Cerebellar cortex (tissue), 1 donor: ENCODE measurements at regions not wholly inside any gene's neighbourhood (a gene's known extent, or its start where the extent isn't known, plus 50 kb on each side); places are given as distances from the start of the nearest gene placed in this dataset.
"Not testable (repeated sequence)": the region's sequence is repeated elsewhere in the genome, so short reads cannot be mapped to it uniquely, and the experiment has no call there.

Experiments
- DNase-seq: peaks from one replicate; pipeline ENCODE4 v3.0.0-alpha.2; 2015; ENCODE audit warnings: low spot score

DNA sequence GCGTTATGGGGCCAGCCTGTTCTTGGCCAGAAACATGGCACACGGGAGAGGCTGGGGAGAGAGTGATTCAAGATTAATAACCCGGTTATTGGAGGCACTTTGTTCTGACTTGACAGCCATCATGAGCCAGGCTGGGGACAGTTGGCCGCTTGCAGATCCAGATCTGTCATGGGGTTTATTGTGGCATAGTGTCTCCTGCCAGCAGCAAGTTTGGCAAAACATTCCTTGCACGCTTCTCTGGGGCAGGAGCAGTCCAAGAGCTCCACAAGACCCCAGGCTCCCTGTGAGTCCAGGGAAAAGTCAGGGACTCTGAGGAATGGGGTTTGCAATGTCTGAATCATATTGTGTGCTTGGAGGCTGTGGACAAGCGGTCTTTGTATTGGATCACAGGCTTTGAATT is 270.4 kb downstream of the MIAT start:
- DNase-seq = peak; percentile 3

DNA sequence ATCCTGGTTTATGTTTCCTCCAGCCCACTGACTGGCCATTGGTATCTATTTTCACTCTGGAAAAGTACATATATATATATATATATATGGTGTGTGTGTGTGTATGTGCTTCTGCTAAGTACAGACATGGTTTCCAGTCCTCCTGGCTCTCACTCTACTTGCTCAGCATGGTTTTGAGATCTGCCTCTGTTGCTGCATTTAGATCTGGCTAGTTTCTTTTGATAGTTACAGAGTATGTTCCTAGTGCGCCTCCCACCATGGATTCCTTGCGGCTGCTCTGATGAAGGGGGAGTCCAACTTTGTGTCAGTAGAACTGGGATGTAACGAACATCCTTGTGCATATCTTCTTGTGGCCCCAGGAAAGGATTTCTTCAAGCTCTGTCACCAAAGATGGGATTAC is 274.1 kb downstream of the MIAT start:
- DNase-seq = no peak

DNA sequence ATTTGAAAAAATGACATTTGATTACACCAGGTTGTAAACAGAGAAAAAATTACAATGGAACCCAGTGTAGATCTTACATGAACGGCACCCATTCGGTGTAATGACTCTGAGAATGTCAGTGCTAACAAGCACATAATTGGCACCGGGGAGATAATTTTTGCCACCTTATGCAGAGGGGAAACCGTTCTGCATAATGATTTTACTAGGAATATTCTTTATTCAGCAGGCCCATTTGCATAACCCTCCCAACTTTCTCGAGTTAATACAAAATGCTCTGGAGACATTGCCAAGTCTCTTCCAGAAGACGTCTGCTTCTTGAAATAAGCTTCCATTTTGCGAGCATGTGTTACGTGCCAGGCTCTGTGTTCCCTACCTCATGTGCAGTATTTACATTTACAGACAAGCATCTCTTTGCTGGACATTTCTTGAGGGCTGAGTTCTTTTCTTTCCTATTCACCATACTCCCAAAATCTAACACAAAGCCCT is 275.8 kb downstream of the MIAT start:
- DNase-seq = no peak

DNA sequence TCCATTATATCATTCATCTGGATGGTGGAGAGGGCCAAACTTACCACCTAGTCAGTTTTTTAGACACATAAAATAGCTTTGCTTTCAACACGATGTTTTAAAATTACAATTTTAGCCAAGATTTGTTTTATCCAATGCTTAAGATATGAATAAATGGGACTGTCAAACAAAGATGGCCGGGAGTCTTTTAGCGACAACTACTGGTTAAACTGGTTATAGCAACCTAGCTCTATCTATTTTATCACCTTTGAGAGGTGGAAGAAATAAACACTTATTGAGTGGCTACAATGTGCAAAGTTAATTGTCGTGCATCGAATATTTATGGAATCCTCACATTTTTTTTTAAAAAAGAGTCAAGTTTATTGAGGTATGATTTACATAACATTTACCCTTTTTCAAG is 279.8 kb downstream of the MIAT start:
- DNase-seq = no peak

DNA sequence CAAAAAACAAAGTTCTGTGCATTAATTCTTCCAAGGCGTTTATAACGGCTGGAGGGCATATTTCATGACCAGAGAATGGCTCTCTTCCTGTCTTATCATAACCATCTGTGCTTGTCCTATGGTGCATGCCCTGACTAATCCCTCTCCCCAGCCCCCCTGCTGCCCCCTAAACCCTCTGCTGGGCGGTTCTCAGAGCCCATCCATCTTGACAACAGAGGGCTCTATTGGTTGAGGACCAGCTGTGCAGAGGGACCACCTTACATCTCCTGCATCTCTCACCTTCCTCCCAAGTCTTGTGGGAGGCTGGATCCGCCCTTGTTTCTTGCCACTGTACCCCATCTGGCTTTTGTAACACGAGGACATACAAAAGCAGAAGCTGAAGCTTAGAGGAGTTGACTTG is 282.1 kb downstream of the MIAT start:
- DNase-seq = no peak

DNA sequence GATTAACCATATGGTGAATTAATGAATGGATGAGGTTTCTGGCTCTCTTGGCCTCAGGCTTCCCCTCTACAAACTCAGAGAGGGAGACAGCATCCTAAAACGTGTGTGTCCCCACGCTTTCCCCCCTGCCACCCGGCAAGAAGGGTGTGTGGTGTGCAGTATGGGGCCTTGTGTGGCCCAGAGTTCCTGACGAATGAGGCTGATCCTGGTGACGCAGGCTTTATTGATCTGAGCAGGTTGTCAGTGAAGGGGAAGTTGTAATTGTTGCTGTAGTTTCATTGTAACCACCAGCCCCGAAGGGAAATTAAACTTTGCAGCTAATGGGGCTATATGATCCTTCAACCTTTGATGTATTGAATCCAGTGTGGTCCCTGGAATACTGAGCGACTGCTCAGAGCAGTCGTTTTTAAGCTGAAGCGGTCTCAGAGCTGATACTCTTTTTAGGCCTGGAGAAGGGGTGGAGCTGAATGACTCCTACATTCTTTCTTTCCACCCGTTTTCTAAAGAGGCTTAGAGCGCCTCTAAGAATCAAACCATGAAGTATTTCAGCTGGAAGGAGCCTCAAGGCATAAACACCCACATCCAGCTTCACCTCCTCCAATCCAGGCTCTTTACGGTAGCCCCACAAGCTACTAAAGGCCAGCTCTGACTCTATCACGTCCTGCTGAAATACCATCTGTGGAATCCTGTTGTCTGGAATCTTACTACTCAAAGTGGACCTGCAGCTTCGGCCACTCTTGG is 284.7 kb downstream of the MIAT start:
- no peak for DNase-seq

DNA sequence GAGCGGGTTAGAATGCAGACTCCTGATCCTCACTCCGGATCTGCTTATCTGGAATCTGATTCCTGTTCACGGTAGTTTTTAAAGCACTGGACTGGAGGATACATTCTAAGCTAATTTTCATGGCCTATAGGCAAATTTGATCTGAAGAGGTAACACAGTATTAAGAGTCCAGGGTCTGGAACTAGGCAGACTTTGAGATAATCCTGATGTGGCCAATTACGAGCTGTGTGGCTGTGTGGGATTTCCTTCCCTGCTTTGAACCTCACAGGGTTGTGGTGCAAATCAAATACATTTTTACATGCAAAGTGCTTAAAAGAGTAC is 285.2 kb downstream of the MIAT start:
- no peak for DNase-seq

DNA sequence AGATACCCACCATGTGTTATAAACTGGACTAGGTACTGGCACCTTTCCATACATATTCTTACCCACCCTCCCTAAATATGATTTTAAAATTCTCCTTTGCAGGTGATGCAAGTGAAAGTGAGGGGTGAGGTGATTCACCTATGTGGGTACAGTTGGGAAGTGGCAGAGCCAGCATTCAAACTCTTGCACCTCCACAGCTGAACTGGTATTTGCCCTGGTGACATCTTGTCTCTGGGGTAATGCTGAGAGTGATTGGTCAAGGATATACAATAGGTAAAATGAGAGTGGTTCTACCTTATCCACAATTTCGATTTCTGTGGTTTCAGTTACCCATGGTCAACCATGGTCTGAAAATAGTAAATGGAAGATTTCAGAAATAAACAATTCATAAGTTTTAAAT is 288.2 kb downstream of the MIAT start:
- no peak for DNase-seq

DNA sequence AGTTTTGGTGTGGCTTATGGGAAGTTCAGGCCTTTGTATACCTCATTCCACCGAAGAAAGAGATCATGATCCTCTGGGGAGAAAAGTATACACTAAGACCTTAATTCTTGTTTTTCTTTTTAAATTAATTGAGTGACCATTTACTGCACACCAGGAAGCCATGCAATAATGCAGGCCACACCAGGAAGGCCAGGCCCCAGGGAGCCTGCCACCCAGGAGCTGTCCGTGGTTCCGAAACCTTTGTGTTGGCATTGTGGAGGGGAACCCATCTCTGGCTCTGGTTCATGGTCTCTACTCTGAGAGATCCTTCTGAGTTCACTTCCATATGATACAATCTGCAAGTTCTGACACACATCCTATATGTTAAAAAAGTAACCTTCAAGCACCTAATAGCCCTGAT is 291.8 kb downstream of the MIAT start:
- DNase-seq = no peak

DNA sequence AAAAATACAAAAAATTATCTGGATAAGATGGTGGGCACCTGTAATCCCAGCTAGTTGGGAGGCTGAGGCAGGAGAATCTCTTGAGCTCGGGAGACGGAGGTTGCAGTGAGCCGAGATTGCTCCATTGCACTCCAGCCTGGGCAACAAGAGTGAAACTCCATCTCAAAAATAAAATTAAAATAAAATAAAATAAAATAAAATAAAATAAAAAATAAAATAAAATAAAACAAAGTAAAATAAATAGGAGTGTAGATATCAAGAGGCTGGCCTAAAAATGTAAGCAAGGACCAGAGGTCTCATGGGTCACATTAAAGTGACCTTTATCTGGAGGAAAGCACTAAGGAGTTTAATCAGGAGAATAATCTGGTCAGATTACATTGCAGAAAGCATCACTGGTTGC is 293.8 kb downstream of the MIAT start:
- not testable (repeated sequence) for DNase-seq

DNA sequence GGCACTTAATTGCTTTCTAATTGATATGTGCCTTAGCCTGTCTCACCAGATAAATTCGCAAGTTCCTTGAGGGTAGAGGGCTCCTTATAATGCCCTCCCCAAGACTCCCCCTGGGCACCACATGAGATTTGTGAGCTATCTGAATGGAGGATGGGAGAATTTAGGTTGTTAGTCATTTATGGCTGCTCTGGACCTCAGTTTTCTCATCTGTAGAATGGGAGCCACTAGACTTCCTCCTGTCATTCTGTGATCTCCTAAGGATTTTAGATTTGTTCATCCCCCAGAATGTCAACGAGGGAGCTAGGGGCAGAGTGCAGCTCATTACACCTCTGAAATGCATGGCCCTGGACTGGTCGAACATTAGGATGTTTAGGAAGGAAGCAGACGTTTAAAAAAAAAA is 294.6 kb downstream of the MIAT start:
- DNase-seq = no peak

DNA sequence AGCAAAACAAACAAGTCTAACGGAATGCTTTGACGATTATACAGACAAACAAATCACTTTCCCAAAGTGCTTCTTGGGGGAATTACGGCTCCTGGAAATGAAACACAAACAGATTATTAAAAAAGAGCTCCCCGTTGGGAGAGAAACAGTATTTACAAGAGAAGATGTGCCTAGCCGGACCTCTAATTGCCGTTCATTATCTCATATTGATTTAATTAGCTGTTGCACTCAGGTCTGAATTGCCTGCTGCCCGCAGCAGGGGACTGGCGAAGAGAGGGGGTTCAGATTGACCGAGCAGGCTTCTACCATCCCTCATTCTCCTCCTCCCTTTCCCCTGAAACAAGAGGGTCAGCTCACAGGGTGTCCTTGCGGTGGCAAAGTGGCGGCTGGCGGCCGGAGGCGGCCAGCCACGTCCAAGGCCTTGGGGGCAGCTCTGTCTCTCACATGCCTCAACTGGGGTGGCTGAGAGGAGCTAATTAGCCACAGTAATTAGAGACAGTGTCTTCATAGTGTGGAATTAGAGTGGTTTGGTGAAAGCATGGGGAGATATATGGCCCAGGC is 295.1 kb downstream of the MIAT start:
- no peak for DNase-seq

DNA sequence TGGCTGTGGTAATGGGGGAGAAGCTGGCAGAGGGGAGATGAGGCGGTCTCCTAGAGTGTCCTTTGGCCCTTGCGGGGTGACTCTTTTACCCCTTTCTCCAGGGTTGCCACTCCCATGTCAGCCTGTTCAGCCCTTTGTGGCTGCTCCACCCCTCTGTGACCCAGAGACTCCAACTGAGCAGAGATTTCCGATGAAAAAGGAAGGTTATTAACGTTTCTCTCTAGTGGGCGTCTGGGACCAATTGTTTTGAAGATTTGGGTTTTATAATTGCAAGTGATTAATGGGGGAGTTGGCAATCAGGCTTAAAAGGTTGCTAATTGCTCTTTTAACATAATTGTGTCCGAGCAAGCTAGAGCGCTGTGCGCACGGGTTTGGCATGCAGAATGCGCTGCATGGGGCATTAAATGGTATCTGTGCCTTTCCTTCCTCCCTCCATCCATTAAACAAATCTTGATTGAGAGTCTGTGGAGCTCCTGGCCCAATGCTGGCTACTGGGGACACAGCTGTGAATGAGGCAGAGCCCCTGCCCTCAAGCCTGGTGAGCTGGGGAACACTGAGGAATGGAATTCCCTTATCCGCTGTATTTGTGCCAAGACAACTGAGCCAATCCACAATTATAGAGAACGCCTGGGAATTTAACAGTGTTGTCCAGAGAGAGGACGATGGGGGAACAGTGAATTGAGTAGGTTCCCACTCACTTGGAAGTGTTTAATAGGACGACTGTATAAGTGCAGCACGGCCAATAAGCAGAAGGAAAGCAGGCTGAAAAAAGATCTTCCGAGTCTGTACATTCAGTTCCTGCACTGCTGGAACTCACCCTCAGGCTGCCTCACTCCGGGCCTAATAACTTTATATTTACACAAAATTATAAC is 295.9 kb downstream of the MIAT start:
- DNase-seq = no peak

DNA sequence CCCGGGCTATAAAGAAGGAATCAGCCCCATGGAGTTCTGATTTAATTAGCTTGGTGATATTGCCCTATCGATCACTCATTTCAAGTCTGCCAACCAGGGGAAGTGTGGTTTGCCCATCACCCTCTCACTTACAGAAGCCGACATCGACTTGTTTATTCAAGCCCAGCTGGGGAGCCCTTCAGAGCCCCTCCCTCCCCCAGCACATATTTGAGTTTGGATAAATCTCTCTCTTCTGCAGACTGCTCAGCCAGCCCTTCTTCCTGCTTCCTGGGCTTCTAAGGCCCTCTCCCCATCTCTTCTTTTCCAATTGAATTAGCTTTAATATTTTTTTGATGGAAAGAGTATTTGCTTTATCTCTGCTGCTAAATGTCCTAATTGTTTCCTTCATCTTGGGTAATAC is 299.0 kb downstream of the MIAT start:
- no peak for DNase-seq

DNA sequence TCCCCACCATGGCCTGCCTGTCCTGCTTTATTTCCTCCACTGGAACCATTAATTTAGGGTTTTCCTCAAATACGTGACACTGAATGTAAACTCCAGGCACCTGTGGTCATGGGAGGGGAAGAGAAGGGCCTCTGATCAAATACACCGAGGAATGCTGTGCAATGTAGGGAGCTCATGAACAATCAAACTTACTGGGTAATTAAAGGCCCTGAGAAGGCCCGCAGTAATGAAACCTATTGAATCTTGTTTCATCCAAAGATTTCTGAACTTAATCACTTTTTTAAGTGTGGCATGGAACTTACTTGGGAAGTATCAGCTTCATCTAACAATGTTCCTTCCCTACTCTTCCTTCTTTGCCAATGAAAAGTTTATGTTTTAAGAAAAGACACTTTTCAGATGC is 299.8 kb downstream of the MIAT start:
- no peak for DNase-seq

DNA sequence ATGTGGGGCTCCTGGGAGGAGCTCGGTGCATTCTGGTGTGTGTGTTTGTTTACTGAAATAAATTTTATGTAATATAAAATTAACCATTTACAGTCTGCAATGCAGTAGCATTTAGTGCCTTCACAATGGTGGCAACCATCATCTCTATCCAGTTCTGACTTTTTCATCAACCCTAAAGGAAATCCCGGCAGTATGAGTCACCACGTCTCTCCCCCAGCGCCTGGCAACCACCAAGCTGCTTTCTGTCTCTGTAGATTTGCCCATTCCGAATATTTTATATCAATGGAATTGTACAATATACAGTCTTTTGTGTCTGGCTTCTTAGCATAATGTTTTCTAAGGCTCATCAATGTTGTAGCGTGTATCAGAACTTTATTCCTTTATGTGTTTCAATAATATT is 300.5 kb downstream of the MIAT start:
- DNase-seq = no peak

DNA sequence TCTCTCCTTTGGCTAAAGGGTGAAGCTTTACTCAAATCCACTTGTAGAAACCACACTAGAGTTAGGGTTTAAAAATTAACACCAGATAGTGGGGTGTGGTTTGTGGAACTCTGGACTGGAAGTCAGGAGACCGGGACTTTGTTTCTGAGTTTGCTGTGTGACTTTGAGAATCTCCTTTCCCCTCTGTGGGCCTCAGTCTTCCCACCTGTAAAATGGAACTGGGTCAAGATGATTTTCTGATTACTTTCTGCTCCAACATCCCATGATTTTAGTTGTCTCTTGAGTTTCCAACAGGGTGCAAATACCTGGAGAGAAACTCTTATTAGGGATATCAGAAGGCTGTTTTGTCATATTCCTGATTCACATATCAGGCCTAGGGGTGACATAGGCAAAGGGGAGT is 301.0 kb downstream of the MIAT start:
- no peak for DNase-seq

DNA sequence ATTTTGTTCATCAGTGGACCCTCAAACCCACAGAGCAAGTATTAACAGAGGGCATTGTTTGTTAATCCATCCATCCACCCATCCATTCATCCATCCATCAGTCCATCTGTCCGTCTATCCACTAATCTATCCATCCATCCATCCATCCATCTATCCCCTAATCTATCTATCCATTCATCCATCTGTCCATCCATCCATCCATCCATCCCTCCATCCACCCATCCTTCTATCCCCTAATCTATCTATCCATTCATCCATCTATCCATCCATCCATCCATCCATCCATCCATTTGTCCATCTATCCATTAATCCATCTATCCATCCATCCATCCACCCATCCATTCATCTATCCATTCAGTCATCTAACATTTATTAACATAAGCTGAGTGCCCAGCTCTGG is 307.3 kb downstream of the MIAT start:
- DNase-seq = no peak

DNA sequence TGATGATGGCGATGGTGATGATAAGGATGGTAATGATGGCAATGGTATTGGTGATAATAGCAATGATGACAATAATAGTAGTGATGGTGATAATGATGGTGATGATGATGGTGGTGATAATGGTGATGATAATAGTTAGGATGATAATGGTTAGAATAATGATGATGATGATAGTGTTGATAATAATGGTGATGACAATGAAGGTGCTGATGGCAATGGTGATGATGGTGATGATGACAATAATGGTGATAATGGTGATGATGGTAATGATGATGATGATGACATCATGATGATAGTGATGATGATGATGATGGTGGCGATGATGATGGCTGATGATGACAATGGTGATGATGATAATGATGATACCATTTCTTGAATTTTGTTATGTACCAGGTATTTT is 309.9 kb downstream of the MIAT start:
- no peak for DNase-seq

DNA sequence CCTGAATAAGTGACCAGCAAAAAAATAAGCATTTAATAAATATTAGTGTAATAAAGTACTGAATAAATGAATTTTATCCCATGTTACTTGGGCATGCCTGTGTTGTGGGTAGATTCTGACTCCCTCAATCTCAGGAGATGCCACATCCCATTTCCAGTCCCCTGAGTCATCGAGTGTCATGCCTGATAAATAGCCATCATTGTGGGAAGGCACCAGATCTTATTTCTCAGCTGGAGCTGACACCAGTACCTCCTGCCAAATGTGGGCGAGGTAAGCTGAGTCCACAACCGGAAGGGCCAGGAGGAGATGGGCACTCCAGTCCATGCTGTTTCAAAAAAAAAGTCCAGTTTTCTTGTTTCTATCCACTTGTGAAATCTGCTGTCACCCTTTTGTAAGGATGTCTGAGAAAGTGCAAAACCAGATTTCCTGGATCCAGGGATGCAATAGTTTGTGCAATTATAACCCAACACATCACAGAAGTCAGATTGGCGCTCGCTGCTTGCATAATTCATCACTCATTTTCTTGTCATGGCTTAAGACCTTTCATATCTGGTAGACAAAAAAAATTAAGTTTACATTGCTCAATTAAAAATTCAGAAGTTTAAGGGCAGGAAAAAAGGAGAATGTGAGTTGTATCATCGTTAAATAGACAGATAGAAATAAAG is 311.6 kb downstream of the MIAT start:
- DNase-seq = no peak

DNA sequence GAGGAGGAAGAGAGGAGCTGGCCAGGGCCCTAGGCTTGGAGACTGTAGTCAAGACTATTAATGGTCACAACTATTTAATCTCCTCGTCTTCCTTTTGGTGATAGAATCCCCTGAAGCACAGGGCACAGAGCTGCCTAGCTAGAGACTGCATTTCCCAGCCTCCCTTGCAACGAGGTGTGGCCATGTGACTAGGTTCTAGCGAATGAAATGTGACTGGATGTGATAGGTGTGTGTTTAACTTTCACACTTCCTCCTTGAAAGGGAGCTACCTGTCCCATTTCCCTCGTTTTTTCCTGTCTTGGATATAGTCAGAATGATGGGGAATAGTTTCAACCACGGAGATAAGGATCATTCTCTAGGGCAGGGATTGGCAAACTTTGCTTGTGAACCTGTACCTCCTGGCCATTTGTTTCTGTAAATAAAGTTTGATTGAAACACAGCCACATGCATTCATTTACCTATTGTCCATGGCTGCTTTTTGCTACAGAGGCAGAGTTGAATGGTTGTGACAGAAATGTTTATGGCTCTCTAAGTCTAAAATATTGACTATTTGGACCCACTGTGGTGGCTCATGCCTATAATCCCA is 313.5 kb downstream of the MIAT start:
- DNase-seq = no peak

DNA sequence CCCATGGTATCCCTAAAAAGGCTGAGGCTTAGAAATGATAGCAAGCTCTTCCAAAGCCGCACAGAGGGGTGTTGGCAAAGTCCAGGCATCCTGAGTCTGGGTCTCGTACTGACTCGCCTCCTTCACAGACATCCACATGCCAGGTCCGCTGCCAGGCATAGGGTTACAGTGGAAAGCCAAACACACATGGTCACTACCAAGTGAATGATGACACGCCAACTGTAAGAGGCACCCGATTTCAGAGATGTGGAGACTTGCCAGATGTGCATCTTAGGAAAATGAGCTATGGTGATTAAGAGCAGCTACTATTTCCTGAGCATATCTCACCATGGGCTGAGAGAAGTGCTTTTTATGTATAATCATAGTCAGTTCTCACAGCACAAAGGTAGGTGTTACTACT is 314.9 kb downstream of the MIAT start:
- no peak for DNase-seq
